ENCODE measurements at regions not wholly inside any gene's neighbourhood (a gene's known extent, or its start where the extent isn't known, plus 50 kb on each side); places are given as distances from the start of the nearest gene placed in this dataset.

- TF ChIP-seq CTCF (IDR thresholded peaks at IDR 0.05) (no peak), POLR2A (IDR thresholded peaks at IDR 0.05) (no peak)
Measured at GRCh38 chr5:61670941-61671340, 338.9 kb downstream of the ZSWIM6 start.

Measured in lower leg skin (tissue), 3 donors.